ENCODE measurements at regions not wholly inside any gene's neighbourhood (a gene's known extent, or its start where the extent isn't known, plus 50 kb on each side); places are given as distances from the start of the nearest gene placed in this dataset.

- POLR2A ChIA-PET: no interaction called here
- Histone ChIP-seq H3K27ac (no peak overlapping the region), H3K9me3 (peaks cover 12% of the 10 kb centered on the region; the same call in 2 of the 3 replicates), H3K4me1 (no peaks in the 10 kb centered on the region), H3K4me2 (no peak overlapping the region), H3K4me3 (no peak overlapping the region)
- DNase-seq (ENCODE audit: low read depth in 1 of 2, low spot score in 1 of 2): no peak
- WGBS (ENCODE audit: missing lambda C conversion rate): 0% methylated on average over 1 of the region's 1 CpG
- TF ChIP-seq EHMT2 (IDR thresholded peaks at IDR 0.05; ENCODE audit: low read depth): no peak
- TF ChIP-seq ZC3H11A (IDR thresholded peaks at IDR 0.05): no peak
- TF ChIP-seq NFE2L2 (conservative IDR thresholded peaks at IDR 0.05; ENCODE audit: low read length): no peak
- no peak for TF ChIP-seq HEYL (CRISPR knock-in tag; IDR thresholded peaks at IDR 0.05)
- no peak for TF ChIP-seq CBX2 (IDR thresholded peaks at IDR 0.05; ENCODE audit: borderline replicate concordance, low read depth)
- TF ChIP-seq MAX (IDR thresholded peaks at IDR 0.05): no peak
- TF ChIP-seq FOSL2 (IDR thresholded peaks at IDR 0.05): no peak
- TF ChIP-seq FOSL2 (CRISPR knock-in tag; IDR thresholded peaks at IDR 0.05): no peak
- no peak for TF ChIP-seq BCL3 (IDR thresholded peaks at IDR 0.05)
- no peak for TF ChIP-seq EP300 (IDR thresholded peaks at IDR 0.05)
- no peak for TF ChIP-seq CTCF (IDR thresholded peaks at IDR 0.05)
- no peak for TF ChIP-seq HMGXB4 (CRISPR knock-in tag; IDR thresholded peaks at IDR 0.05; ENCODE audit: borderline replicate concordance)
- no peak for TF ChIP-seq NPAS2 (CRISPR knock-in tag; IDR thresholded peaks at IDR 0.05; ENCODE audit: borderline replicate concordance)
- no peak for TF ChIP-seq ZSCAN20 (CRISPR knock-in tag; IDR thresholded peaks at IDR 0.05)
- TF ChIP-seq FOXS1 (CRISPR knock-in tag; IDR thresholded peaks at IDR 0.05): no peak
- TF ChIP-seq SREBF2 (IDR thresholded peaks at IDR 0.05): no peak
- ATAC-seq: 0 out of 6 replicates have a peak, but pooled peaks of 1 of the 2 experiments have one; percentile 39
- CTCF ChIA-PET: no interaction called here
- FAIRE-seq: no peak
These were observed 84.1 kb upstream of the PRR23E start for GRCh38 chr3:127108796-127109195.

GRCh38 chr3:127110982-127111693 lies 81.8 kb upstream of the PRR23E start:
- Histone ChIP-seq H3K4me3 (no peak overlapping the region), H3K4me2 (no peak overlapping the region), H3K27ac (no peak overlapping the region), H3K4me1 (no peaks in the 10 kb centered on the region), H3K9me3 (peaks cover 12% of the 10 kb centered on the region; the same call in 2 of the 3 replicates)
- no peak for FAIRE-seq
- no peak for ATAC-seq
- ChIA-PET CTCF (no interaction called here), POLR2A (no interaction called here)
- 58% methylated on average over 3 of the region's 3 CpGs for WGBS (ENCODE audit: missing lambda C conversion rate)
- DNase-seq (ENCODE audit: low read depth in 1 of 2, low spot score in 1 of 2): no peak
- no peak for TF ChIP-seq PBX3 (IDR thresholded peaks at IDR 0.05)
- no peak for TF ChIP-seq ZSCAN20 (CRISPR knock-in tag; IDR thresholded peaks at IDR 0.05)
- TF ChIP-seq CHD4 (IDR thresholded peaks at IDR 0.05; ENCODE audit: borderline replicate concordance): no peak
- TF ChIP-seq ATOH8 (CRISPR knock-in tag; IDR thresholded peaks at IDR 0.05; ENCODE audit: low read depth): no peak
- TF ChIP-seq HEYL (CRISPR knock-in tag; IDR thresholded peaks at IDR 0.05): no peak
- no peak for TF ChIP-seq NPAS2 (CRISPR knock-in tag; IDR thresholded peaks at IDR 0.05; ENCODE audit: borderline replicate concordance)
- no peak for TF ChIP-seq TP53 (CRISPR knock-in tag; IDR thresholded peaks at IDR 0.05)
- no peak for TF ChIP-seq POLR2A (IDR thresholded peaks at IDR 0.05; ENCODE audit: low read length)
- TF ChIP-seq POLR2AphosphoS2 (conservative IDR thresholded peaks at IDR 0.05; ENCODE audit: low read length): no peak
- no peak for TF ChIP-seq RARB (CRISPR knock-in tag; IDR thresholded peaks at IDR 0.05)
- TF ChIP-seq CTCF (IDR thresholded peaks at IDR 0.05): no peak
- TF ChIP-seq HOXB5 (CRISPR knock-in tag; IDR thresholded peaks at IDR 0.05): no peak
- no peak for TF ChIP-seq MYC (IDR thresholded peaks at IDR 0.05; ENCODE audit: borderline replicate concordance, low read length)
- TF ChIP-seq MAX (IDR thresholded peaks at IDR 0.05): no peak
- no peak for TF ChIP-seq NR3C1 (IDR thresholded peaks at IDR 0.05)
- no peak for TF ChIP-seq GATA3 (IDR thresholded peaks at IDR 0.05; ENCODE audit: borderline replicate concordance)
- no peak for TF ChIP-seq FOXS1 (CRISPR knock-in tag; IDR thresholded peaks at IDR 0.05)
- TF ChIP-seq HES2 (IDR thresholded peaks at IDR 0.05): no peak

Data from A549 (cell line).